HCT116 (cell line): ENCODE measurements at regions not wholly inside any gene's neighbourhood (a gene's known extent, or its start where the extent isn't known, plus 50 kb on each side); places are given as distances from the start of the nearest gene placed in this dataset.

Experiments
- CEBPB ChIP-seq: IDR thresholded peaks from 2 replicates; pipeline ENCODE4 v1.6.1; 2012; ENCODE audit warnings: low read depth
- CTCF ChIP-seq, 3 experiments: fragments of 200-600 bp in 1 of 3; sonication (generic) in 1 of 3; IDR thresholded peaks in 2 of 3; conservative IDR thresholded peaks in 1 of 3; 2 replicates each; pipeline ENCODE4 v1.5.1; 2012 to 2017; ENCODE audit warnings: low read depth in 2 of 3, low read length in 2 of 3, antibody characterized with exemption in 1 of 3, borderline replicate concordance in 1 of 3, control low read depth in 1 of 3, mild to moderate bottlenecking in 1 of 3, mixed read lengths in 1 of 3, mixed run types in 1 of 3, moderate library complexity in 1 of 3; ENCODE audit not compliant: insufficient read depth in 1 of 3
- EZH2 ChIP-seq: fragments of 200-600 bp; sonication (generic); IDR thresholded peaks from 2 replicates; pipeline ENCODE4 v1.6.1; 2017; ENCODE audit warnings: antibody characterized with exemption, mixed run types
- FOSL1 ChIP-seq: IDR thresholded peaks from 2 replicates; pipeline ENCODE4 v1.6.1; 2012; ENCODE audit warnings: low read depth
- POLR2A ChIP-seq: IDR thresholded peaks from 2 replicates; pipeline ENCODE4 v1.7.0; 2011; ENCODE audit warnings: borderline replicate concordance; ENCODE audit not compliant: insufficient read depth, insufficient read length; ENCODE audit errors: extremely low read depth
- POLR2AphosphoS5 ChIP-seq: IDR thresholded peaks from 2 replicates; pipeline ENCODE4 v1.6.1; 2011; ENCODE audit warnings: mild to moderate bottlenecking, low read depth, low read length, moderate library complexity
- RAD21 ChIP-seq: IDR thresholded peaks from 2 replicates; pipeline ENCODE4 v1.6.1; 2012; ENCODE audit warnings: low read depth, mild to moderate bottlenecking
- SP1 ChIP-seq: IDR thresholded peaks from 2 replicates; pipeline ENCODE4 v1.6.1; 2012; ENCODE audit warnings: low read depth
- SRF ChIP-seq: IDR thresholded peaks from 2 replicates; pipeline ENCODE4 v1.6.1; 2012; ENCODE audit warnings: low read depth
- TCF7L2 ChIP-seq: IDR thresholded peaks from 2 replicates; pipeline ENCODE4 v1.7.0; 2011; ENCODE audit warnings: borderline replicate concordance, inconsistent platforms; ENCODE audit not compliant: insufficient read depth, insufficient read length; ENCODE audit errors: extremely low read depth
- TF ChIP-seq, protein P1 (sequence below): IDR thresholded peaks from 2 replicates; pipeline ENCODE4 v1.6.1; 2012; ENCODE audit warnings: low read depth

- TF ChIP-seq POLR2A (no peak), CEBPB (no peak), CTCF (IDR thresholded peaks at IDR 0.05 in 2 of 3, conservative IDR thresholded peaks at IDR 0.05 in 1 of 3; ENCODE audit: borderline replicate concordance in 1 of 3, insufficient read depth in 1 of 3, low read depth in 2 of 3, low read length in 2 of 3) (no peak), POLR2AphosphoS5 (no peak), SRF (no peak), SP1 (no peak), RAD21 (no peak), EZH2 (no peak), FOSL1 (no peak), TCF7L2 (no peak)
- TF ChIP-seq, protein P1, sequence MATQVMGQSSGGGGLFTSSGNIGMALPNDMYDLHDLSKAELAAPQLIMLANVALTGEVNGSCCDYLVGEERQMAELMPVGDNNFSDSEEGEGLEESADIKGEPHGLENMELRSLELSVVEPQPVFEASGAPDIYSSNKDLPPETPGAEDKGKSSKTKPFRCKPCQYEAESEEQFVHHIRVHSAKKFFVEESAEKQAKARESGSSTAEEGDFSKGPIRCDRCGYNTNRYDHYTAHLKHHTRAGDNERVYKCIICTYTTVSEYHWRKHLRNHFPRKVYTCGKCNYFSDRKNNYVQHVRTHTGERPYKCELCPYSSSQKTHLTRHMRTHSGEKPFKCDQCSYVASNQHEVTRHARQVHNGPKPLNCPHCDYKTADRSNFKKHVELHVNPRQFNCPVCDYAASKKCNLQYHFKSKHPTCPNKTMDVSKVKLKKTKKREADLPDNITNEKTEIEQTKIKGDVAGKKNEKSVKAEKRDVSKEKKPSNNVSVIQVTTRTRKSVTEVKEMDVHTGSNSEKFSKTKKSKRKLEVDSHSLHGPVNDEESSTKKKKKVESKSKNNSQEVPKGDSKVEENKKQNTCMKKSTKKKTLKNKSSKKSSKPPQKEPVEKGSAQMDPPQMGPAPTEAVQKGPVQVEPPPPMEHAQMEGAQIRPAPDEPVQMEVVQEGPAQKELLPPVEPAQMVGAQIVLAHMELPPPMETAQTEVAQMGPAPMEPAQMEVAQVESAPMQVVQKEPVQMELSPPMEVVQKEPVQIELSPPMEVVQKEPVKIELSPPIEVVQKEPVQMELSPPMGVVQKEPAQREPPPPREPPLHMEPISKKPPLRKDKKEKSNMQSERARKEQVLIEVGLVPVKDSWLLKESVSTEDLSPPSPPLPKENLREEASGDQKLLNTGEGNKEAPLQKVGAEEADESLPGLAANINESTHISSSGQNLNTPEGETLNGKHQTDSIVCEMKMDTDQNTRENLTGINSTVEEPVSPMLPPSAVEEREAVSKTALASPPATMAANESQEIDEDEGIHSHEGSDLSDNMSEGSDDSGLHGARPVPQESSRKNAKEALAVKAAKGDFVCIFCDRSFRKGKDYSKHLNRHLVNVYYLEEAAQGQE = no peak
Observed at GRCh38 chr7:153396475-153396874, 636.9 kb downstream of the ACTR3B start.
